Peyer's patch (tissue), 4 donors: ENCODE measurements at regions not wholly inside any gene's neighbourhood (a gene's known extent, or its start where the extent isn't known, plus 50 kb on each side); places are given as distances from the start of the nearest gene placed in this dataset.
"Not testable (repeated sequence)": the region's sequence is repeated elsewhere in the genome, so short reads cannot be mapped to it uniquely, and the experiment has no call there.

Source experiments
- DNase-seq, 3 donors: peaks; one replicate each; pipeline ENCODE4 v3.0.0-alpha.2; 2017 to 2019
- H3K27ac ChIP-seq, 4 donors: fragments of 200-600 bp; sonication (generic); one replicate each; pipeline ENCODE4 v1.5.1; 2016 to 2019
- H3K27me3 ChIP-seq, 2 donors: fragments of 200-600 bp; sonication (generic); one replicate each; pipeline ENCODE4 v1.5.1; 2019
- H3K36me3 ChIP-seq, 3 donors: fragments of 200-600 bp; sonication (generic); one replicate each; pipeline ENCODE4 v1.5.1; 2016 to 2019
- H3K4me1 ChIP-seq, 4 donors: fragments of 200-600 bp; sonication (generic); one replicate each; pipeline ENCODE4 v1.5.1; 2016 to 2019
- H3K4me3 ChIP-seq, 4 donors: fragments of 200-600 bp; sonication (generic); 1 replicate in 3 of 4; 2 replicates in 1 of 4; pipeline ENCODE4 v1.5.1; 2016 to 2019; ENCODE audit warnings: mild to moderate bottlenecking in 1 of 4
- H3K9me3 ChIP-seq, 4 donors: fragments of 200-600 bp; sonication (generic); one replicate each; pipeline ENCODE4 v1.5.1; 2016 to 2019; ENCODE audit warnings: mild to moderate bottlenecking in 1 of 4
- POLR2A ChIP-seq, 2 donors: fragments of 450-650 bp; IDR thresholded peaks; one replicate each; pipeline ENCODE4 v1.5.1; 2017; ENCODE audit warnings: antibody characterized with exemption in 2 of 2, mild to moderate bottlenecking in 2 of 2, moderate library complexity in 2 of 2
- TF ChIP-seq, protein P1 (sequence below), 6 experiments: fragments of 450-650 bp in 4 of 6; fragments of 200-600 bp in 2 of 6; sonication (generic) in 1 of 6; IDR thresholded peaks; one replicate each; pipeline ENCODE4 v1.5.1; 2017 to 2019; ENCODE audit warnings: antibody characterized with exemption in 6 of 6, mild to moderate bottlenecking in 3 of 6, moderate library complexity in 1 of 6

DNA sequence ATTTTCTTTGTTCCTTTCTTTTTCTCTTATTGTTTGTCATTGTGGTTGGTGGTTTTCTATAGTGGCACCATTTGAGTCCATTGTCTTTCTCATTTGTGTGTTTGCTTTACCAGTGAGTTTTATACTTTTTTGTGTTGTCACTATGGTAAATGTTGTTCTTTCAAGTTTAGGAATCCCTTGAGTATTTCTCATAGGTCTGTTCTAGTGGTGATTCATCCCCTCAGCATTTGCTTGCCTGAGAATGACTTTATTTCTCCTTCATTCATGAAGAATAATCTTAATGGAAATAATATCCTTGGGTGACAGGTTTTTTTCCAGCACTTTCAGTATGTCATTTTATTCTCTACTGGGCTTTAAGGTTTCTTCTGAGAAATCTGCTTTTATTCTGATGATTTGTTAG lies 209.2 kb upstream of the ASCC3 start:
- H3K9me3 ChIP-seq = no peaks in the 10 kb centered on the region
- no peaks in the 10 kb centered on the region for H3K4me1 ChIP-seq
- DNase-seq = no peak
- H3K27ac ChIP-seq = no peak overlapping the region
- no peaks in the 10 kb centered on the region for H3K27me3 ChIP-seq
- no peaks in the 10 kb centered on the region for H3K36me3 ChIP-seq
- H3K4me3 ChIP-seq = no peak overlapping the region
- no peak for TF ChIP-seq POLR2A (IDR thresholded peaks at IDR 0.05)
- TF ChIP-seq, protein P1, sequence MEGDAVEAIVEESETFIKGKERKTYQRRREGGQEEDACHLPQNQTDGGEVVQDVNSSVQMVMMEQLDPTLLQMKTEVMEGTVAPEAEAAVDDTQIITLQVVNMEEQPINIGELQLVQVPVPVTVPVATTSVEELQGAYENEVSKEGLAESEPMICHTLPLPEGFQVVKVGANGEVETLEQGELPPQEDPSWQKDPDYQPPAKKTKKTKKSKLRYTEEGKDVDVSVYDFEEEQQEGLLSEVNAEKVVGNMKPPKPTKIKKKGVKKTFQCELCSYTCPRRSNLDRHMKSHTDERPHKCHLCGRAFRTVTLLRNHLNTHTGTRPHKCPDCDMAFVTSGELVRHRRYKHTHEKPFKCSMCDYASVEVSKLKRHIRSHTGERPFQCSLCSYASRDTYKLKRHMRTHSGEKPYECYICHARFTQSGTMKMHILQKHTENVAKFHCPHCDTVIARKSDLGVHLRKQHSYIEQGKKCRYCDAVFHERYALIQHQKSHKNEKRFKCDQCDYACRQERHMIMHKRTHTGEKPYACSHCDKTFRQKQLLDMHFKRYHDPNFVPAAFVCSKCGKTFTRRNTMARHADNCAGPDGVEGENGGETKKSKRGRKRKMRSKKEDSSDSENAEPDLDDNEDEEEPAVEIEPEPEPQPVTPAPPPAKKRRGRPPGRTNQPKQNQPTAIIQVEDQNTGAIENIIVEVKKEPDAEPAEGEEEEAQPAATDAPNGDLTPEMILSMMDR (IDR thresholded peaks at IDR 0.05) = no peak

DNA sequence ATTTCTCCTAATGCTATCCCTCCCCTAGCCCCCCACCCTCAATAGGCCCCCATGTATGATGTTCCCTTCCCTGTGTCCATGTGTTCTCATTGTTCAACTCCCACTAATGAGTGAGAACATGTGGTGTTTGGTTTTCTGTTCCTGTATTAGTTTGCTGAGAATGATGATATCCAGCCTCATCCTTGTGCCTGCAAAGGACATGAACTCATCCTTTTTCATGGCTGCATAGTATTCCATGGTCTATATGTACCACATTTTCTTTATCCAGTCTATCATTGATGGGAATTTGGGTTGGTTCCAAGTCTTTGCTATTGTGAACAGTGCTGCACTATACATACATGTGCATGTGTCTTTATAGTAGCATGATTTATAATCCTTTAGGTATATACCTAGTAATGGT lies 217.5 kb upstream of the ASCC3 start:
- H3K4me3 ChIP-seq, H3K36me3 ChIP-seq, H3K9me3 ChIP-seq, H3K27me3 ChIP-seq, H3K4me1 ChIP-seq, H3K27ac ChIP-seq, DNase-seq: not testable (repeated sequence)

DNA sequence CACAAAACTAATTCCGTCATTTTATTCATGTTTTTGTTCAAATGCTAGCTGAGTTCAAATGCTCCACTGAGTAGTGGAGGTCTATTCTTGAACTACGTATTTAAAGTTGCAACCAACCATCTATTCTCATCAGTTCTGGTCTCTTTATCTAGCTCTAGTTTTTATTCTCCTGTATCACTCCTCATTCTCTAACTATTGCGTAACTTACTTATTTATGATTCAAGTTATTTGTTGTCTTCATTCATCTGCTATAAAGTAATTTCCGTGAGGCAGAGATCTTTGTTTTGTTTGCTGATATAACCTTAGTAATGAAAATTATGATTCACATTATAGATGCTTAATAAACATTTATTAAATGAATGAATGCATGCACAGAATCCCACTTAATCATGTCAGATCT lies 221.6 kb upstream of the ASCC3 start:
- no peak for DNase-seq
- Histone ChIP-seq H3K4me3 (no peak overlapping the region), H3K27ac (no peak overlapping the region), H3K9me3 (no peaks in the 10 kb centered on the region), H3K4me1 (no peaks in the 10 kb centered on the region), H3K36me3 (no peaks in the 10 kb centered on the region), H3K27me3 (no peaks in the 10 kb centered on the region)
- TF ChIP-seq POLR2A (IDR thresholded peaks at IDR 0.05) = no peak
- TF ChIP-seq, protein P1 (IDR thresholded peaks at IDR 0.05) = no peak

DNA sequence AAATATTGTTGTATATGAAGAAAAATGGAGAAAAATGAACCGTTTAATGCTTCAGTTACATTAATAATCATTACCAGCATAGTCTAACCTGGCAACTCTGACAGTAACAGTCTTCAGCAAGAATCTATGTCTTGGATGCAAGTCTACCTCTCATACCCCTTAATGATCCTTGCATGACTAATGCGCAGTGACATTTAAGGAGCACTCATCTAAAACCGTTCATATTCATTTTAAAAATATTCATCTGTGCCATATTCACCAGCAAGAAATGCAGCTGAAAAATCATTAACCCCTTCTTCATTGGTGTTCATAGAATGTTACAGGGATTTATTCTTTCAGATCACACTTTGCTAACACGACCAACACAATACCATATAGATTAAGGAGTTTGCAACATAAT lies 227.2 kb upstream of the ASCC3 start:
- Histone ChIP-seq H3K9me3 (no peaks in the 10 kb centered on the region), H3K27me3 (no peaks in the 10 kb centered on the region), H3K36me3 (no peaks in the 10 kb centered on the region), H3K4me3 (no peak overlapping the region), H3K4me1 (no peaks in the 10 kb centered on the region), H3K27ac (no peak overlapping the region)
- DNase-seq = no peak
- TF ChIP-seq, protein P1 (IDR thresholded peaks at IDR 0.05) = no peak
- TF ChIP-seq POLR2A (IDR thresholded peaks at IDR 0.05) = no peak

DNA sequence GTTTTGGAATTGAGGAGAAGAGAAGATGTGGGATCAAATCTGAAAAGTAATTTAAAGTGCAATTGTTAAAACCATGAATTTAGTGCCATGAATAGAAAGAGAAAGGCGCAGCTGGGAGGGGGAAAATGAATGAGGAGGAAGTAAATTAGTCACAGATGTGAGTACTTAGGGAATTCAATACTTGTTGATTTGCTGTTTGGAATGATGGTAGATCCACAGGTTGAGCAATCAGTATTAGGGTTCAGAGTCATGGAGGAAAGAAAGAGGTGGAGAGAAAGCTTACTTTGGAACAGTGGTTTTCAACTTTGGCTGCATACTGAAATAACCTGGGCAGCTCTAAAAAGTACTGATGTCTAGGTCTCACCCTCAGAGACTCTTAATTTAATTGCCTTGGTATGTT lies 229.7 kb upstream of the ASCC3 start:
- H3K9me3 ChIP-seq = no peaks in the 10 kb centered on the region
- DNase-seq = no peak
- no peaks in the 10 kb centered on the region for H3K27me3 ChIP-seq
- no peak overlapping the region for H3K27ac ChIP-seq
- H3K36me3 ChIP-seq = no peaks in the 10 kb centered on the region
- no peaks in the 10 kb centered on the region for H3K4me1 ChIP-seq
- no peak for TF ChIP-seq POLR2A (IDR thresholded peaks at IDR 0.05)
- TF ChIP-seq, protein P1 (IDR thresholded peaks at IDR 0.05) = no peak
- no peak overlapping the region for H3K4me3 ChIP-seq

DNA sequence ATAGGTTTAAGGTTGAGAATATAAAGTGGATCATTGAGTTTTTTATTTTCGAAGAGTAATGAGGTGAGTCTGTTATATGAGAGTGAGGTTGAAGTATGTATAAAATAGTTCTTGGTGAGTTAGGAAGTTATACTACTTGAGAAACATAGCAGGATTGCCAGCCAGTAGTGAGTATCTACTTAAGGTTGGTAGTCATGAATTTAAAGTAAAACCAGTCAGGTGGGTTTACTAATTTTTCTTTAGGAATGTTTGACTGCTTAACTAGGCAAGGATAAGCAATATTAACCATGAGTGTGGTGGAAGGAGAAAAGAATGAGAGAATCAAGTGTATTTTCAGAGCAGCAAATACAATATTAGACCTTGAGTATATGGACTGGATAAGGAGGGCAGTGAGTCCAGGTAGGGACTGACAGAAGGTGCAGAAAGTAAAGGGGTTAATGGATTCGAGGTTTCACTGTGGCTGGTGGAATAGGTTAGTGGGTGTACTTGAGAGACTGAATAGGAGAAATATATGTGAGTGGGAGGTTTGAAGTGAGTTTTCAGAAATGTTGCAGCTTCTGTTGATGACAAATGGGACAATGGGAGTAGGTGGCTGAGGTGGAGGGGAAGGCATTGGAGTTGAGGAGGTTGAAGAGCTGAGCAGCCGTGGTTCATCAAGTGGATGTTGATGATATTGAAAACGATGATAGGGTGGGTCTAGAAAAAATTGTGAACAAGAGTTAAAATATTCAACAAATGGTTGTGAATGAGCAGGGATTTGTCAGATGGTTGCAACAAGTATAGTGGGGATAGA lies 232.5 kb upstream of the ASCC3 start:
- no peak overlapping the region for H3K27ac ChIP-seq
- H3K4me1 ChIP-seq = no peaks in the 10 kb centered on the region
- no peaks in the 10 kb centered on the region for H3K36me3 ChIP-seq
- no peaks in the 10 kb centered on the region for H3K27me3 ChIP-seq
- no peak overlapping the region for H3K4me3 ChIP-seq
- no peak for DNase-seq
- no peaks in the 10 kb centered on the region for H3K9me3 ChIP-seq
- TF ChIP-seq POLR2A (IDR thresholded peaks at IDR 0.05) = no peak
- TF ChIP-seq, protein P1 (IDR thresholded peaks at IDR 0.05) = no peak
